HG03039 (cell line): ENCODE measurements at regions not wholly inside any gene's neighbourhood (a gene's known extent, or its start where the extent isn't known, plus 50 kb on each side); places are given as distances from the start of the nearest gene placed in this dataset.

Experiments used
- ATAC-seq: cut with Tn5 transposase; IDR thresholded peaks from one replicate; pipeline ENCODE4 v1.9.1; 2021; ENCODE audit warnings: mild to moderate bottlenecking, moderate library complexity; ENCODE audit not compliant: unreplicated experiment

DNA sequence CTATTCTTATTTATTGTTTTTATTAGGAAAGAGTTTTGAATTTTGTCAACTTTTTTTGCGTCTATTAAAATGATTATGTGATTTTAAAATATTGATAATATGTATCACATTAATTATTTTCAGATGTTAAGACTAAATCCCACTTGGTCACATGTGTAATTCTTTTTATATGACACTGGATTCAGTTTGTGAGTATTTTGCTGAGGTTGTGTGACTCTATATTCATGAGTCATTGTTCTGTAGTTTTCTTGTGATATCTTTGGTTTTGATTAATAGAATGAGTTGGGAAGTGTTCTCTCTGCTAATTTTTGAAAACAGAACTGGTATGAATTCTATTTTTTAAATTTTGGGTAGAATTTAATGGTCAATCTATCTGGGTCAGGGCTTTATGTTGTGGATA, 317.9 kb downstream of the ETS1 start:
- no peak for ATAC-seq

GRCh38 chr11:128266893-128267292, 320.5 kb downstream of the ETS1 start:
- ATAC-seq: no peak

DNA sequence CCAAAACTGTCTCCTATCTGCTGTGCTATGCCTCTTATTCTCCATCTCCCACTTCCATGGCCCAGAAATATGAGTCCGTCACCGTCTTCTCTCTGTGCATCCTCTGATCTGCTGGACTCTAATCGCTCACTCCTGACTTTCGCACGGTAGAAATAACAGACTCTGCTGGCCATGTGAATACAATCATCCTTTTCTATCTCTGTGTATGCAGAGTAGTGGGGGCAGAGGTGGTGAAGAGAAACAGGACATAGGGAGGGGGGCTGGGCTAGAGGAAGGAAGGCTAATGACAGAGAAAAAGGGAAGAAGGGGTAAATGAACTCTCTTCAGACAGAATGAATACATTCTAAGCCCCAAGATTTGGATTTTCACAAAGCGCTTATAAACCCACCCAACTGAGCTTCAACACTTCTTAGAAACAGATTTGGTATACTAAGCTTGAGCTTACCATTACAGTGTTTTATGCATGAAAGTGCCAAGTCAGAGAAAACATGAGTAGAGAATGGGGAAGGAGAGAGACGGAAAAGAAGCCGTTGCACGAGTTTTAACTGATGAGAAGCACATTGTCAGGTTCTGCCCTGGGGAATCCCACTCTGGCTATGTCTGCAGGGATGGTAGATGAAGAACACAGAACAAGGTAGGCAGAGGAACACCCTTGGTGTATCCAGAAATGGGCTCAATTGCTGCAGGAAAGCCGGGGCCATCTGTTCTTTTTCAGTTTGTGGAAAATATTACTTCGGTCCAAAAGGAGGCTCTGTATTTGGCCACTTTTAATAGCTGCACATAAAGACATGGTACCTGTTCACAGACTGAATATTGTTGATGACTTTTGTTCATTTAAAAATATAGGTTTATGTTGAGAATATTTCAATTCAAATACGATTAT, 324.7 kb downstream of the ETS1 start:
- no peak for ATAC-seq

DNA sequence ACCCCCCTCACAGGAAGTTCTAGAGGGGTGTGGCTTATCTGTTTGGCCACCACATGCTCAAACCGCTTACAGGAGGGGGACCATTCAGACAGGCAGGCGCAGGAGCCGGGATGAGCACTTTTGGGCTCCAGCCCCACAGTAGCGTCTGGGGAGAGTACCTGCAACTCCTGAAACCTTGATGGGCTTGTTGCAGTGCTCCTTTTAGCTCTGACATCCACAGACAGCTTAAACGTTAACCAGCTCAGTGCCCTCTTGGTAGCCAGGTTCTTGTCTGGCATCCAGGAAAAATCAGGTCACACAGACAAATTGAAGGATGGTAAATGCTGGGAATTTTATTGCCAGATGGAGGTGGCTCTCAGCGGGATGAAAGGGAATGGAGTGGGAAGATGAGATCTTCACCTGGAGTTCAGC, 326.3 kb downstream of the ETS1 start:
- ATAC-seq: no peak

GRCh38 chr11:128260398-128260797, 327.0 kb downstream of the ETS1 start:
- ATAC-seq: no peak

GRCh38 chr11:128259816-128260215, 327.5 kb downstream of the ETS1 start:
- ATAC-seq: no peak

- no peak for ATAC-seq
These were observed 332.4 kb downstream of the ETS1 start for GRCh38 chr11:128254941-128255340.

- ATAC-seq: no peak
These were observed 336.2 kb downstream of the ETS1 start for GRCh38 chr11:128251140-128251539.

DNA sequence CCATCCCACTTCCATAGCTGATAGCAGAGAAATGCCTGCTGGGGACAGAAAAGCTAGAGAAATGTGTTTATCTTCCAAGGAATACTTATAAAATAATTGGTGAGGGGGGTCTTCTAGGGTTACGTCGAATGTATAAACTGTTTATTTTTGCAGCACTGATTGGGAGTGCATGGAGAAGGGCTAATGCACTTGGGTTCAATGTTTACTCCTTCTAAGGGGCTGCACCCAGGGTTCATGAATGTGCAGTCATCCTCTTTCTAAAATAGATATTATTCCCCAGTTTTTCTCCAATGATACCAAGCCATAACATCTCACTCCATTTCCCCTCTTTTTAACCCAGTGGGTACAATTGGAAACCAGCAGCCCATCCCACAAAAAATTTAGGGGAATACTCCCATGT, 336.9 kb downstream of the ETS1 start:
- no peak for ATAC-seq

DNA sequence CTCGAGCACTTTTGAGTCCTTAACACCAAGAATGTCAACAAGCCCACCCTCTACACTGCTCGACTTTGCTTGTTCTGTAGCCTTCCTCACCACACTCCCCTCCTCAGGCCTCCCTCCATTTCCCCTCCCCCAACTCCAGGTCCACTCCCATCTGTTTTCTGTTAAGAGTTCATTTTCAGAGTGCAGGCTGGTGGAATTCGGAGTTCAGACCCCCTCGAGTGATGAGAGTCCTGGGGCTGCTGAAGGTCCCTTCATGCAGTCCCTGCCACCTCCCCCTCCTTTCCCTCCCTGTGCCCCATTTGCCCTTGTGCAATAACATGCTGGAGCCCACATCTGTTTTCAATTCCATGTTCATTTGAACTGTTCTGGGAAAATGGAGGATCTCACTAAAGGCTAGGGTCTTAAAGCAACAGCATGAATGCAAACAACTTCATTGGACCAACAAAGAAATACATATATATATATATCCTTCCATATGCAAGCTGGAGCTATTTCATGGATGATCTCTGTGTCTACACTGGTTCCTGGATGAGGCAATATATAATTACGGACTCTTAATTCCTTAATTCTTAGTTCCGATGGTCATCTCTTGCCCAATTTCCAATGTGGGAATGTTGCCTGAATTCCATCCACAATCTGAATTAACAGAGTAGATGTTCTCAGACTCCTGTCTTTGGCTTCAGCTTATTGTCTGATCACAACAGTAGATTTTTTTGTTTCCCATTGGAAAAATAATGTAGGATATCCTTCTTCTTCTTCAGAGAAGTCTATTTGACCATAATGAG, 340.4 kb downstream of the ETS1 start:
- no peak for ATAC-seq

DNA sequence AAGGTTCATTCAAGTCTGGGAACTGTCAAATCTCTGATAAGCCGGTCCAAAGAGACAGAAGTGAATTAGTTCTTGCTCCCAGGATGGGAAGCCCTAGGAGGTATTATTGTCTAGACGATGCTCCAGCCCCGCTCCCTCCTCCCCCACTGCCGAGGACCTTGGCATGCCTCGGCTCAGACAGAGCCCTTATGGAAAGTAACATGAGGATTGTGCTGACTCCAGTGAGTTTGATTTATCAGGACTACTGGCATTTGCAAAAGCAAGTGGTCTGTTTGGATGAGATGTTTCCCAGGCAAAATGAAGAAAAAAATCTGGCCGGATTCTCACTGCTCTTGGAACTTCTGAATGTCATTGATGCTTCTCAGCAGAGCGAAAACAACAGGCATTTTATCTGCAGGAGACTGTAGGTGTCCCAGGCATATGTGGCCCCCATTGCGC, 341.0 kb downstream of the ETS1 start:
- ATAC-seq: no peak

DNA sequence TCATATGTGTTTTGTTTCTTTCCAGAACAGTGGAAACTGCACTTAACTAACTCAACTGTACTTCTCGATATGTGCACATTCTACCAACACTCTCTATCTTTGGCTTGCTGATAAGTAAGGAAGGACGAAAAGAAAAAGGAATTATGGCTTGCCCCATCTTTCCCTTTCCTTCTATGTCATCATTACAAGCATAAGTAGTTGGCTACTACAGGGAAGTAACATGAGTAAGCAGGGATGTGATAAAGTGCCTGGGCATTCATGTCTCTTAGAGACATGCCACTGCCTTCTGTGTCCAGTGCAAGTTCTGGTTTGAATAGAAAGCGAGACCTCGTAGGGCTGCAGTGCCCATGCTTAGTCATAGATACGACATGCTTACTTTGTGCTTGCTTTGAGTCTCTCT, 342.5 kb downstream of the ETS1 start:
- ATAC-seq: no peak

GRCh38 chr11:128242451-128242850, 344.9 kb downstream of the ETS1 start:
- no peak for ATAC-seq

GRCh38 chr11:128240546-128240945, 346.8 kb downstream of the ETS1 start:
- no peak for ATAC-seq

DNA sequence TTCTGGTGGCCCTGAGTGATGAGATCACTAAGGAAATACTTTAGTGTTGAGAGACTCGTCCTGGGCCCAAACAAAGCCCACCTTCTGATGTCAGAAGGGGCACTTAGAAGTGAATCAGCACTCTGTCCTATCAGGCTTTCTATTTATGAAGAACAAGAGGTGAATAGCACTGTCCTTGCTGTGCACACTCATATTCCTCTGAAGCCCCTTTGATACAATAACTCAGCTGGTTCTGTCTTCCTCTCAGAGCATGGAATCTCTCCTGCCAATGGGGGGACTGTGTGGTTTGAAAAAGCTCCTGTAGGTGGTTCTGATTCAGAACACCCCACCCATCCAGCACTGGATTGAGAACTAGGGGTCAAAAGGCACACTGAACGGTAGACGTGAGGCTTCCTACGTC, 348.1 kb downstream of the ETS1 start:
- ATAC-seq: no peak

DNA sequence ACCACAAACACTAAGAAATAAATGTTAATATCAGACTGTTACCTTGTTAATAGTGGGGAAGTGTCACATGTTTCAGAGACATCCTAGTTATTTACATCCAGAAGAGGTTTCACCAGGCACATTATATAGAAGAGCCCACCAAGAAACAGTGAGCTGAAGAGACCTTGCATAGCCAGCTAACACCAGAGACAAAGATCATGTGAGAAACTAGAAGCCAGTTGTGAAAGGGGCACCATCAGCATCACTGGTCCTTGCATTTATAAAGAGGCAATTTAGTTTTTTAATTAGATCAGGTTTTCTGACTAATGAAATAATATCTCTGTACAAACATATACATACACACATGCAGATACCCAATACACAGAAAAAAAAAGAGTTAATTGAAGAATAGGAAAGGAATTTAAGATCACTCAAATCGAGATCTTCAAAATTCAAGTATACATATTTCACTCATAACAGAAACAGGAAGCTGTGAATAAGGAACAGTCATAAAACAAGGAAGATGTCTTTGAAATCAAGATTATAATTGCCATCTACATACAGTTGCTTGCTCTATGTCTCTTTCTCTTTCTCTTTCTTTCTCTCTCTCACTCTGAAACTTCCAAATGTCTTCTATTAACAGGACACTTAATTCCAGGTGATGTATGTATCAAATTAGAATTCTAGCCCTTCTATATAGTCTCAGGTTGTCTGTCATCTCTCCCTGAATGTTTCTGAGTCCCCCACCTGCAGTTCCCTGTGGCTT, 348.7 kb downstream of the ETS1 start:
- ATAC-seq: no peak

DNA sequence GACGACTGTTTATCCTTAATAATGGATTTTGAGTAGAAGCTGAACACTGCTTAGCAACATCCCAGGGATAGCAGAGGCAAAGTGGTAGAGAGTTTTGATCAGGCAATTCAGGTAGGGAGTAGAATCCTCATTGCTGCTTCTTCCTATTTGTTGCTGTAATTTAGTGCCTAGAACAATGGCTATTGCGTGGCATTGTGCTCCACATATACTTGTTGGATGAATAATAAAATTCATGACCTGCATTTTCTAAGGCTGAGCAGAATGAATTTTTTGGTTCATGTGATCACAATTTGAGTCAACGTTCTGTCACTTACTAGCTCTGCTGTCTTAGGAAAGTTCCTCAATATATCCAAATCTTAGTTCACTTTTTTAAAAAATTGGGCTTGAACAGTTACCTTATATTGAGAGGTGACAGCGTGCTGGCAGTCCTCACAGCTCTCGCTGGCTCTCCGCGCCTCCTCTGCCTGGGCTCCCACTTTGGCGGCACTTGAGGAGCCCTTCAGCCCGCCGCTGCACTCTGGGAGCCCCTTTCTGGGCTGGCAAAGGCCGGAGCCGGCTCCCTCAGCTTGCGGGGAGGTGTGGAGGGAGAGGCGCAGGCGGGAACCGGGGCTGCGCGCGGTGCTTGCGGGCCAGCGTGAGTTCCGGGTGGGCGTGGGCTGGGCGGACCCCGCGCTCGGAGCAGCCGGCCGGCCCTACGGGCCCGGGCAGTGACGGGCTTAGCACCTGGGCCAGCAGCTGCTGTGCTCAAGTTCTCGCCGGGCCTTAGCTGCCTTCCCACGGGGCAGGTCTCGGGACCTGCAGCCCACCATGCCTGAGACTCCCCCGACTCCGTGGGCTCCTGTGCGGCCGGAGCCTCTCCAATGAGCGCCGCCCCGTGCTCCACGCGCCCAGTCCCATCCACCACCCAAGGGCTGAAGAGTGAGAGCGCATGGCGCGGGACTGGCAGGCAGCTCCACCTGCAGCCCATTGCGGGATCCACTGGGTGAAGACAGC, 350.6 kb downstream of the ETS1 start:
- no peak for ATAC-seq

- ATAC-seq: no peak
These were observed 351.4 kb downstream of the ETS1 start for GRCh38 chr11:128235958-128236357.

DNA sequence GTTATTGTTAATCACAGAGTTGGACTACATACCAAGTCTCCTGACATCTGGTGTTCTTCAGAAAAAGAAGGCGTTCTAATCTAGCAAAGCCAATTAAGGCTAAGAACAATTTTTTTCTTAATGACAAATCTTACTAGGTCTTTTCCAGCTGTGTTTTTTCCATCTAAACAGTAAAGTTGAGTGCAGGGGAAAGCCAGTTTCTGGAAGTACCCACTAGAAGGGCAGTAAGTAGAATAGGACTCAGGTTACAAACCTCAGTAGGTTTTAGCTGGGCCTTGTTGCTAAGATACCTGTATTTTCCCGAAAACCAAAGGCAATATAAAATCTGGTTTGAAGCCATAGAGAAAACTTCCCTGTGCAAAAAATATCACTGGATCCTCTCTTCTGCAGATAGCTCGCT, 351.9 kb downstream of the ETS1 start:
- ATAC-seq: no peak

- no peak for ATAC-seq
These were observed 353.2 kb downstream of the ETS1 start for GRCh38 chr11:128234143-128234542.
